HCT116 (cell line): ENCODE measurements at regions not wholly inside any gene's neighbourhood (a gene's known extent, or its start where the extent isn't known, plus 50 kb on each side); places are given as distances from the start of the nearest gene placed in this dataset.

Source experiments
- ATAC-seq: fragments of 200-7000 bp; cut with Tn5 transposase; 2 replicates; pipeline ENCODE4 v1.9.1; 2020; ENCODE audit warnings: mild to moderate bottlenecking, moderate library complexity
- BruUV-seq: library from RNA; stranded (reverse); fragments of 400-500 nt; replicated peaks from 2 replicates; lab custom pipeline; 2021; lab: Mats Ljungman, UMichigan
- CTCF ChIA-PET: fragments of 300-600 bp; sonication (Branson Sonifier 250); formaldehyde crosslinking; loops from one replicate; lab custom pipeline; 2021; ENCODE audit warnings: antibody characterized with exemption; lab: Charles Lee
- POLR2A ChIA-PET: fragments of 300-600, 350-600 bp; sonication (Branson Sonifier 250); formaldehyde crosslinking; loops from one replicate; lab custom pipeline; 2021; ENCODE audit warnings: antibody characterized with exemption; lab: Charles Lee
- RAD21 ChIA-PET, 2 experiments: fragments of 300-600 bp; sonication (Branson Sonifier 250); formaldehyde crosslinking; loops; one replicate each; lab custom pipeline; 2023; ENCODE audit warnings: low total read pairs in 2 of 2; ENCODE audit not compliant: uncharacterized antibody in 2 of 2, unreplicated experiment in 2 of 2, low non-redundant PET in 1 of 2; lab: Charles Lee
- DNase-seq: peaks from one replicate; pipeline ENCODE4 v3.0.0-alpha.2; 2010; ENCODE audit warnings: low read depth, low spot score
- H2AFZ ChIP-seq: fragments of 200-600 bp; shearing (Covaris generic), sonication (generic); 2 replicates; pipeline ENCODE4 v1.6.1; 2017; ENCODE audit warnings: low read depth, mixed run types, mixed read lengths, antibody characterized with exemption, low read length; ENCODE audit not compliant: poor library complexity, severe bottlenecking
- H3K27ac ChIP-seq: 2 replicates; pipeline ENCODE4 v1.5.1; 2012; ENCODE audit warnings: low read depth, low read length
- H3K27me3 ChIP-seq: fragments of 200-600 bp; sonication (generic); 2 replicates; pipeline ENCODE4 v1.6.1; 2016; ENCODE audit warnings: mixed run types, low read length, mixed read lengths; ENCODE audit not compliant: insufficient read depth
- H3K36me3 ChIP-seq, 2 experiments: fragments of 200-500 bp in 1 of 2; fragments of 200-600 bp in 1 of 2; sonication (Bioruptor generic) in 1 of 2; sonication (generic) in 1 of 2; 2 replicates each; pipeline versions ENCODE4 v1.5.1 to v1.6.1; 2014 to 2016; ENCODE audit warnings: low read length in 2 of 2, inconsistent platforms in 1 of 2, mixed read lengths in 1 of 2, mixed run types in 1 of 2; ENCODE audit not compliant: insufficient read depth in 2 of 2, control insufficient read depth in 1 of 2
- H3K4me1 ChIP-seq, 2 experiments: fragments of 200-600 bp in 1 of 2; sonication (generic) in 1 of 2; 2 replicates each; pipeline versions ENCODE4 v1.5.1 to v1.6.1; 2012 to 2017; ENCODE audit warnings: low read length in 2 of 2, inconsistent platforms in 1 of 2, mild to moderate bottlenecking in 1 of 2, mixed read lengths in 1 of 2, mixed run types in 1 of 2, moderate library complexity in 1 of 2; ENCODE audit not compliant: insufficient read depth in 2 of 2, control insufficient read depth in 1 of 2
- H3K4me2 ChIP-seq: fragments of 200-600 bp; sonication (generic); 2 replicates; pipeline ENCODE4 v1.6.1; 2017; ENCODE audit warnings: mixed run types, low read length, mixed read lengths
- H3K4me3 ChIP-seq, 2 experiments: fragments of 200-600 bp in 1 of 2; sonication (generic) in 1 of 2; replicated peaks in 1 of 2; 2 replicates each; pipeline ENCODE4 v1.5.1; 2011 to 2016; ENCODE audit warnings: low read length in 2 of 2, control low read depth in 1 of 2, low read depth in 1 of 2, mild to moderate bottlenecking in 1 of 2, mixed read lengths in 1 of 2, mixed run types in 1 of 2
- H3K79me2 ChIP-seq: fragments of 200-600 bp; sonication (generic); 2 replicates; pipeline ENCODE4 v1.6.1; 2017; ENCODE audit warnings: mild to moderate bottlenecking, mixed run types, low read length, moderate library complexity, mixed read lengths; ENCODE audit not compliant: insufficient read depth
- H3K9ac ChIP-seq: fragments of 200-600 bp; sonication (generic); 2 replicates; pipeline ENCODE4 v1.6.1; 2016; ENCODE audit warnings: low read length, mixed read lengths
- H3K9me2 ChIP-seq: fragments of 200-600 bp; sonication (generic), shearing (Covaris generic); 2 replicates; pipeline ENCODE4 v1.6.1; 2017; ENCODE audit warnings: mixed run types, mild to moderate bottlenecking, moderate library complexity; ENCODE audit not compliant: insufficient read depth
- H3K9me3 ChIP-seq, 2 experiments: fragments of 200-500 bp in 1 of 2; fragments of 200-600 bp in 1 of 2; sonication (Bioruptor generic) in 1 of 2; sonication (generic) in 1 of 2; 2 replicates each; pipeline ENCODE4 v1.6.1; 2014 to 2017; ENCODE audit warnings: low read length in 2 of 2, mixed read lengths in 2 of 2, inconsistent platforms in 1 of 2, low read depth in 1 of 2, mild to moderate bottlenecking in 1 of 2, mixed run types in 1 of 2, moderate library complexity in 1 of 2; ENCODE audit not compliant: control insufficient read depth in 1 of 2, insufficient read depth in 1 of 2
- H4K20me1 ChIP-seq: fragments of 200-600 bp; sonication (generic), shearing (Covaris generic); 2 replicates; pipeline ENCODE4 v1.6.1; 2017; ENCODE audit warnings: mixed run types, mild to moderate bottlenecking, moderate library complexity; ENCODE audit not compliant: insufficient read depth
- CBX3 ChIP-seq: IDR thresholded peaks from 2 replicates; pipeline ENCODE4 v1.6.1; 2012; ENCODE audit warnings: low read depth
- FOSL1 ChIP-seq: IDR thresholded peaks from 2 replicates; pipeline ENCODE4 v1.6.1; 2012; ENCODE audit warnings: low read depth
- POLR2AphosphoS5 ChIP-seq: IDR thresholded peaks from 2 replicates; pipeline ENCODE4 v1.6.1; 2011; ENCODE audit warnings: mild to moderate bottlenecking, low read depth, low read length, moderate library complexity
- REST ChIP-seq: IDR thresholded peaks from 2 replicates; pipeline ENCODE4 v1.6.1; 2012; ENCODE audit warnings: low read depth
- TCF7L2 ChIP-seq: IDR thresholded peaks from 2 replicates; pipeline ENCODE4 v1.7.0; 2011; ENCODE audit warnings: borderline replicate concordance, inconsistent platforms; ENCODE audit not compliant: insufficient read depth, insufficient read length; ENCODE audit errors: extremely low read depth
- ZNF274 ChIP-seq: fragments of 200-500 bp; sonication (Bioruptor generic); IDR thresholded peaks from 2 replicates; pipeline ENCODE4 v1.6.1; 2014; ENCODE audit warnings: mild to moderate bottlenecking, low read depth, low read length, inconsistent platforms
- intact Hi-C: fragments of 100-400 bp; cut with micrococcal nuclease; formaldehyde crosslinking; loops from 2 replicates; pipeline ENCODE4 v1.10.0; 2022

GRCh38 chr17:77874303-77875050 lies 84.0 kb upstream of the TNRC6C start:
- Histone ChIP-seq H3K79me2 (no peaks in the 10 kb centered on the region), H3K4me3 (no peak overlapping the region), H3K27me3 (no peaks in the 10 kb centered on the region), H3K27ac (no peak overlapping the region), H3K9ac (no peak overlapping the region), H3K4me1 (peaks cover 4 to 18% of the 10 kb centered on the region in 2 experiments; a peak in 3 of 4 replicates), H3K9me2 (no peaks in the 10 kb centered on the region), H3K4me2 (no peak overlapping the region), H4K20me1 (no peaks in the 10 kb centered on the region), H2AFZ (no peak overlapping the region), H3K9me3 (no peaks in the 10 kb centered on the region), H3K36me3 (no peaks in the 10 kb centered on the region)
- intact Hi-C loops, result no loop called here
- ChIA-PET POLR2A (interaction anchor here (1.2 kb wide), 1 partner anchor 84 kb away, joined by 3 read pairs; the partner anchor contains the start of gene TNRC6C), CTCF (interaction anchor here (1.4 kb wide), 1 partner anchor 18 kb away, joined by 4 read pairs; no protein-coding TSS in a partner anchor), RAD21 (no interaction called here)
- BruUV-seq, result no TSS peak
- TF ChIP-seq POLR2AphosphoS5, result no peak
- TF ChIP-seq TCF7L2, result no peak
- no peak for TF ChIP-seq ZNF274
- no peak for TF ChIP-seq CBX3
- no peak for TF ChIP-seq FOSL1
- TF ChIP-seq REST, result no peak
- ATAC-seq (no peak), DNase-seq (no peak)
